ENCODE measurements at regions not wholly inside any gene's neighbourhood (a gene's known extent, or its start where the extent isn't known, plus 50 kb on each side); places are given as distances from the start of the nearest gene placed in this dataset.

- no peaks in the 10 kb centered on the region for H3K36me3 ChIP-seq (ENCODE audit: control insufficient read depth, insufficient read depth, low read length)
- no peak overlapping the region for H3K4me3 ChIP-seq (replicated peaks; ENCODE audit: low read depth, low read length)
- TF ChIP-seq CTCF (IDR thresholded peaks at IDR 0.05; ENCODE audit: insufficient read depth, low read length, poor library complexity, severe bottlenecking): no peak
- no peak for DNase-seq (ENCODE audit: extremely low read depth, insufficient read length)
- H3K27me3 ChIP-seq (replicated peaks; ENCODE audit: control insufficient read depth, insufficient read depth, low read length): no peaks in the 10 kb centered on the region
These were observed 138.9 kb downstream of the PTH2R start for GRCh38 chr2:208545403-208546042.

GRCh38 chr2:208546107-208546506 is 139.5 kb downstream of the PTH2R start:
- TF ChIP-seq CTCF (IDR thresholded peaks at IDR 0.05; ENCODE audit: insufficient read depth, low read length, poor library complexity, severe bottlenecking): no peak
- no peak overlapping the region for H3K4me3 ChIP-seq (replicated peaks; ENCODE audit: low read depth, low read length)

GRCh38 chr2:208546860-208547650 is 140.5 kb downstream of the PTH2R start:
- DNase-seq (ENCODE audit: extremely low read depth, insufficient read length): no peak
- Histone ChIP-seq H3K27me3 (replicated peaks; ENCODE audit: control insufficient read depth, insufficient read depth, low read length) (no peaks in the 10 kb centered on the region), H3K36me3 (ENCODE audit: control insufficient read depth, insufficient read depth, low read length) (no peaks in the 10 kb centered on the region), H3K4me3 (replicated peaks; ENCODE audit: low read depth, low read length) (no peak overlapping the region)
- no peak for TF ChIP-seq CTCF (IDR thresholded peaks at IDR 0.05; ENCODE audit: insufficient read depth, low read length, poor library complexity, severe bottlenecking)

More at GRCh38 chr2:208546107-208546506, 139.5 kb downstream of the PTH2R start:
- DNase-seq (ENCODE audit: extremely low read depth, insufficient read length): no peak
- Histone ChIP-seq H3K36me3 (ENCODE audit: control insufficient read depth, insufficient read depth, low read length) (no peaks in the 10 kb centered on the region), H3K27me3 (replicated peaks; ENCODE audit: control insufficient read depth, insufficient read depth, low read length) (no peaks in the 10 kb centered on the region)

DNA sequence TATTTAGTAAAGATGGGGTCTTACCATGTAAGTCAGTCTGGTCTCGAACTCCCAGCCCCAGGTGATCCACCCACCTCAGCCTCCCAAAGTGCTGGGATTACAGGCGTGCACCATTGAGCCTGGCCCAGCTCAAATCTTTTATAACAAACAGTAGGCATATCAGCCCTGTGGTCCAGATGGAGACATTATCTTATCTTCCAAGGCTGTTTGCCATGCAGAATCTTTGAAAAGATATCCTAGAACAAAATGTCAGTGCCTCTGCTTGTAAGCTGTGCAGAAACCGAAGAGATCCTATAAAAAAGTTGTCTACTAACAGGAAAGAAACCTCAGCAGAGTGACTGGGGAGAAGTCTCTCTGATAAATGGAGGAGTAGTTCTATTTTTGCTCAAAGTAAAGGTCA is 142.1 kb downstream of the PTH2R start:
- no peaks in the 10 kb centered on the region for H3K27me3 ChIP-seq (replicated peaks; ENCODE audit: control insufficient read depth, insufficient read depth, low read length)
- H3K36me3 ChIP-seq (ENCODE audit: control insufficient read depth, insufficient read depth, low read length): no peaks in the 10 kb centered on the region
- no peak for TF ChIP-seq CTCF (IDR thresholded peaks at IDR 0.05; ENCODE audit: insufficient read depth, low read length, poor library complexity, severe bottlenecking)
- H3K4me3 ChIP-seq (replicated peaks; ENCODE audit: low read depth, low read length): no peak overlapping the region
- no peak for DNase-seq (ENCODE audit: extremely low read depth, insufficient read length)

- no peak overlapping the region for H3K4me3 ChIP-seq (replicated peaks; ENCODE audit: low read depth, low read length)
- DNase-seq (ENCODE audit: extremely low read depth, insufficient read length): no peak
- no peaks in the 10 kb centered on the region for H3K27me3 ChIP-seq (replicated peaks; ENCODE audit: control insufficient read depth, insufficient read depth, low read length)
- TF ChIP-seq CTCF (IDR thresholded peaks at IDR 0.05; ENCODE audit: insufficient read depth, low read length, poor library complexity, severe bottlenecking): no peak
- no peaks in the 10 kb centered on the region for H3K36me3 ChIP-seq (ENCODE audit: control insufficient read depth, insufficient read depth, low read length)
These were observed 143.1 kb downstream of the PTH2R start for GRCh38 chr2:208549546-208550158.
